Calu3 (cell line): ENCODE measurements at regions not wholly inside any gene's neighbourhood (a gene's known extent, or its start where the extent isn't known, plus 50 kb on each side); places are given as distances from the start of the nearest gene placed in this dataset.

ENCODE experiments used
- BruUV-seq: library from RNA; stranded (reverse); fragments of 400-500 nt; replicated peaks from 2 replicates; lab custom pipeline; 2021; lab: Mats Ljungman, UMichigan
- CTCF ChIA-PET: fragments of 300-600 bp; sonication (Branson Sonifier 250); formaldehyde crosslinking; loops from one replicate; lab custom pipeline; 2022; ENCODE audit warnings: antibody characterized with exemption; lab: Charles Lee
- DNase-seq: peaks from one replicate; pipeline ENCODE4 v3.0.0; 2022
- H3K27ac Mint-ChIP-seq: one replicate; pipeline ENCODE4 v1.8.0; 2022; ENCODE audit warnings: mixed read lengths; ENCODE audit not compliant: unreplicated experiment
- H3K27me3 Mint-ChIP-seq: one replicate; pipeline ENCODE4 v1.8.0; 2022; ENCODE audit warnings: mixed read lengths; ENCODE audit not compliant: unreplicated experiment
- H3K36me3 Mint-ChIP-seq: one replicate; pipeline ENCODE4 v1.8.0; 2022; ENCODE audit warnings: mild to moderate bottlenecking, moderate library complexity, mixed read lengths; ENCODE audit not compliant: insufficient read depth, unreplicated experiment
- H3K4me1 Mint-ChIP-seq: one replicate; pipeline ENCODE4 v1.8.0; 2022; ENCODE audit warnings: mild to moderate bottlenecking, low read depth, mixed read lengths; ENCODE audit not compliant: unreplicated experiment
- H3K4me3 Mint-ChIP-seq: one replicate; pipeline ENCODE4 v1.8.0; 2022; ENCODE audit warnings: mild to moderate bottlenecking, low read depth, moderate library complexity, mixed read lengths; ENCODE audit not compliant: unreplicated experiment
- H3K9me3 Mint-ChIP-seq: one replicate; pipeline ENCODE4 v1.8.0; 2022; ENCODE audit warnings: low read depth, mixed read lengths; ENCODE audit not compliant: unreplicated experiment
- intact Hi-C: fragments of 100-400 bp; cut with micrococcal nuclease; formaldehyde crosslinking; loops from one replicate; pipeline ENCODE4 v1.10.0; 2022; ENCODE audit not compliant: unreplicated experiment
- TF ChIP-seq, protein P1 (sequence below): fragments of 200-600 bp; IDR thresholded peaks from one replicate; pipeline ENCODE4 v1.8.0; 2022; ENCODE audit warnings: antibody characterized with exemption; ENCODE audit not compliant: unreplicated experiment

DNA sequence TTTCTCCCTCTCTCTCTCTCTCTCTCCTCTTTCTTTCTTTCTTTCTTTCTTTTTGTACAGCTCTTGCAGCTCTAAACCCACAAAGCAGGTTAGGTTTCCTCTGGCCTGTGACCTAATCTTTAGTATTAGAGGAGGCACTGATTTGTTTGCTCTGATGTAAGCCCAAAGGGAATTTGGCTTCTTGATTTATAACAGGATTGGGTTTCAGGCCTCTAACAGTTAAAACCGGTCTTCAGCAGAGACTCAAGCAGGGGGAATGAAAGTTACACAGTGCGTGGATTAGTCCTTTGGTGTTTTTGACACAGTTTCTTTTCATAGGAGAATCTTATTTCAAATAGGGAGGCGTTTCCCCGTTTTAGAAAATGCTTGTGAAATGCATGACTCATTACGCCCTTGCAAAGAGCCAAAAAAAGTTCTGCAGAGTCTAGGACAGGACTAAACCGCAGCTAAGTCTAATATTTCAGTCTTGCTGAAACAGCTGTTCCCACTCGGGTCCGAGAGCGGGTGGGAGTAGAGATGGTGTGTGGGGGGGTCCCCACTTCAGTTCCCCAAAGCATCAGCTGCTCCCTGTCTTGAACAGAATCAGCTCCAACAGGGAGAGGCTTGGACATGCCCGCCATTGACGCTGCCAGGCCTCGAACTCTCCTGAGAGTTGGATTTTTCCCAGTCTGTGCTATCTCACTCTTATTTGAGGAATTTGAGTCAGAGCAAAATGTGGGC lies 296.5 kb upstream of the PITRM1 start:
- Mint-ChIP-seq H3K4me1 (peaks cover 88% of the 10 kb centered on the region), H3K36me3 (peaks cover 25% of the 10 kb centered on the region), H3K9me3 (no peaks in the 10 kb centered on the region), H3K27ac (peak overlapping the region; percentile 86), H3K27me3 (no peaks in the 10 kb centered on the region), H3K4me3 (peak overlapping the region; percentile 36)
- intact Hi-C loops = loop anchor here (2.0 to 10.0 kb wide), 5 partner anchors 168 to 314 kb away; no protein-coding TSS in a partner anchor
- TF ChIP-seq, protein P1, sequence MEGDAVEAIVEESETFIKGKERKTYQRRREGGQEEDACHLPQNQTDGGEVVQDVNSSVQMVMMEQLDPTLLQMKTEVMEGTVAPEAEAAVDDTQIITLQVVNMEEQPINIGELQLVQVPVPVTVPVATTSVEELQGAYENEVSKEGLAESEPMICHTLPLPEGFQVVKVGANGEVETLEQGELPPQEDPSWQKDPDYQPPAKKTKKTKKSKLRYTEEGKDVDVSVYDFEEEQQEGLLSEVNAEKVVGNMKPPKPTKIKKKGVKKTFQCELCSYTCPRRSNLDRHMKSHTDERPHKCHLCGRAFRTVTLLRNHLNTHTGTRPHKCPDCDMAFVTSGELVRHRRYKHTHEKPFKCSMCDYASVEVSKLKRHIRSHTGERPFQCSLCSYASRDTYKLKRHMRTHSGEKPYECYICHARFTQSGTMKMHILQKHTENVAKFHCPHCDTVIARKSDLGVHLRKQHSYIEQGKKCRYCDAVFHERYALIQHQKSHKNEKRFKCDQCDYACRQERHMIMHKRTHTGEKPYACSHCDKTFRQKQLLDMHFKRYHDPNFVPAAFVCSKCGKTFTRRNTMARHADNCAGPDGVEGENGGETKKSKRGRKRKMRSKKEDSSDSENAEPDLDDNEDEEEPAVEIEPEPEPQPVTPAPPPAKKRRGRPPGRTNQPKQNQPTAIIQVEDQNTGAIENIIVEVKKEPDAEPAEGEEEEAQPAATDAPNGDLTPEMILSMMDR = no peak
- DNase-seq = peak; percentile 55
- CTCF ChIA-PET = interaction anchor here (0.9 to 1.9 kb wide), 3 partner anchors 72 to 1235 kb away, joined by 3 to 7 read pairs (median 3); no protein-coding TSS in a partner anchor
- BruUV-seq = no TSS peak

DNA sequence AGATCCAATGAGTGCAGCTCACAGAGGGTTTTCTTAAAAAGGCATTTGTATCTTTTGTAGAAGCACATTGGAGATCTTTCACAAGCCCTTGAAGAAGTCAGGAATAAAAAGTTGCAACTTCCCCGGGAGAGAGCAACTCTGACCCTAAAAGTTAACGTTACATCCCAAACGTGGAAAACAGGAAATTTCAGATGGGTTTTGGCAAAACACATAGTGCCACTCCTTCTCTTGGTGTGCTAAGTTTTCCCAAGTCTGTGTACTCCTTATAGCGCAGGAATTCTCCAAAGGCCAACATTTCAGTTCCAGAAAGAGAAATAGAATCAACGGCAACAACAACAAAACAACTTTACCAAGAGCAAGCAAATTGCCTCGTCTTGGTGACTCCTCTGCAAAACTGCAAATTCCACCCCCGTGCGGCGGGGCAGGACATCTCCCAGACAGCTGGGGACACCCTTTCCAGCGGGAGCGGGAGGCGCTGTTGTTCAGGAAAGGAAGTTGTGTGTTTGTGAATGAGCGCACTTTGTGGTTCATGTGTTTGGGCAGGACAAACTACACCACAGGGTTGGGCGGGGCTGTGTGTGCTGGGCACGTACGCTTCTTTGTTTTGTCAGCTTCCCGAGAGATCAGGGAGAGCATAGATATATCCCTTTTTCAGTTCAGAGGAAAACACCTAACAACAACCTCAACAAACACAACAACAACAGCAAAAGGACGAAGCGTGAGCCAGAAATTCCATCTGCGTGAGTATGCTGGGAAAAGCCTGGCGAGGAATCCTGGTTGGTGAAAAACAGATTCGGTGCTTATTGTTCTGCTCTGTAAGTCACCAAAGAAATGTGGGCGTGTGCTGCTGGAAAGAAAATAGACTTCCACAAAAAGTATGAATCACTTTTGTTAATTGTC lies 294.7 kb upstream of the PITRM1 start:
- Mint-ChIP-seq H3K9me3 (no peaks in the 10 kb centered on the region), H3K4me1 (peaks cover 70% of the 10 kb centered on the region), H3K36me3 (peaks cover 24% of the 10 kb centered on the region), H3K4me3 (peak overlapping the region; percentile 36), H3K27me3 (no peaks in the 10 kb centered on the region), H3K27ac (peak overlapping the region; percentile 86)
- CTCF ChIA-PET = interaction anchor here (0.6 to 1.9 kb wide), 5 partner anchors 19 to 288 kb away, joined by 3 to 7 read pairs (median 3); no protein-coding TSS in a partner anchor
- TF ChIP-seq, protein P1 = peak; percentile 61
- intact Hi-C loops = loop anchor here (5.0 to 10.0 kb wide), 4 partner anchors 170 to 290 kb away; no protein-coding TSS in a partner anchor
- DNase-seq = peak; percentile 83
- TSS peak; percentile 87 for BruUV-seq

DNA sequence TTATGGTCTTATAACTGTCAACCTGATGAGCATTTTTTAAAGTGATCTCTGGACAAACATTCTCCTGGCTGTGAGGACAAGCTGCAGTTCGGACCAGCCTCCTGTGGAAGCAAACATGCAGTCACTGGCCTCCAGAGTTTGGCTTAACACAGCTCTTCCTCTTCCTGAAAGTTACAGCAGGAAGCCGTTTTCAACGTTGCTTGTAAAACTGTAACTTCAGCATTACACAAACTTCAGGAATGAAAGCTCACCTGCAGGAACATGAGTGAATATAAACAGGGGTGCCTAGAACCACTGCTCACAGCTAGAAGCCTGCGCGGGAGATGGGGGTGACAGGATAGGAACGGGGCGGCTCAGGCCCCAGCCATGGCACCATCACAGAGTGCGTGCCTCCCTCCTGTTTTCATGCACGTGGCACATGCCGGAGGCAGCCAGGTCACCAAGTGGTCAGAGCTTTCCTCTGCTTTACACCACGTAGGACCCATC lies 292.9 kb upstream of the PITRM1 start:
- no peak for DNase-seq
- Mint-ChIP-seq H3K27me3 (no peaks in the 10 kb centered on the region), H3K27ac (no peak overlapping the region), H3K4me1 (peaks cover 52% of the 10 kb centered on the region), H3K4me3 (no peak overlapping the region), H3K9me3 (no peaks in the 10 kb centered on the region), H3K36me3 (peaks cover 18% of the 10 kb centered on the region)
- TF ChIP-seq, protein P1 = no peak
- BruUV-seq = no TSS peak
- CTCF ChIA-PET = no interaction called here
- intact Hi-C loops = loop anchor here (5.0 to 10.0 kb wide), 4 partner anchors 172 to 292 kb away; no protein-coding TSS in a partner anchor

GRCh38 chr10:3464760-3465405 lies 292.3 kb upstream of the PITRM1 start:
- CTCF ChIA-PET = no interaction called here
- intact Hi-C loops = loop anchor here (5.0 to 10.0 kb wide), 4 partner anchors 172 to 292 kb away; no protein-coding TSS in a partner anchor
- TF ChIP-seq, protein P1 = no peak
- H3K27me3 Mint-ChIP-seq = no peaks in the 10 kb centered on the region
- peaks cover 14% of the 10 kb centered on the region for H3K36me3 Mint-ChIP-seq
- no peak overlapping the region for H3K27ac Mint-ChIP-seq
- DNase-seq = no peak
- H3K9me3 Mint-ChIP-seq = no peaks in the 10 kb centered on the region
- peaks cover 46% of the 10 kb centered on the region for H3K4me1 Mint-ChIP-seq
- no peak overlapping the region for H3K4me3 Mint-ChIP-seq
- no TSS peak for BruUV-seq
